Transverse colon (tissue), 4 donors: ENCODE measurements at regions not wholly inside any gene's neighbourhood (a gene's known extent, or its start where the extent isn't known, plus 50 kb on each side); places are given as distances from the start of the nearest gene placed in this dataset.
"Not testable (repeated sequence)": the region's sequence is repeated elsewhere in the genome, so short reads cannot be mapped to it uniquely, and the experiment has no call there.

ENCODE experiments used
- DNase-seq: peaks from one replicate; pipeline ENCODE4 v3.0.0-alpha.2; 2019
- H3K27ac ChIP-seq, 4 donors: fragments of 200-600 bp; sonication (generic); 2 replicates each; pipeline ENCODE4 v1.5.1; 2016 to 2018; ENCODE audit warnings: inconsistent platforms in 4 of 4
- H3K27me3 ChIP-seq: fragments of 200-600 bp; sonication (generic); 2 replicates; pipeline ENCODE4 v1.5.1; 2017; ENCODE audit warnings: inconsistent platforms
- H3K36me3 ChIP-seq, 4 donors: fragments of 200-600 bp; sonication (generic); 2 replicates each; pipeline ENCODE4 v1.5.1; 2017 to 2019; ENCODE audit warnings: inconsistent platforms in 4 of 4
- H3K4me1 ChIP-seq, 4 donors: fragments of 200-600 bp; sonication (generic); 2 replicates each; pipeline ENCODE4 v1.5.1; 2017 to 2020; ENCODE audit warnings: inconsistent platforms in 4 of 4
- H3K4me3 ChIP-seq, 4 donors: fragments of 200-600 bp; sonication (generic); 1 replicate in 1 of 4; 2 replicates in 3 of 4; pipeline versions ENCODE4 v1.5.1 to v1.6.1; 2017 to 2019; ENCODE audit warnings: inconsistent platforms in 4 of 4
- H3K9me3 ChIP-seq, 2 donors: fragments of 200-600 bp; sonication (generic); 2 replicates each; pipeline ENCODE4 v1.5.1; 2017 to 2019; ENCODE audit warnings: inconsistent platforms in 2 of 2
- CTCF ChIP-seq, 5 experiments: fragments of 200-600 bp in 3 of 5; fragments of 450-650 bp in 2 of 5; sonication (generic) in 3 of 5; IDR thresholded peaks; 1 replicate in 2 of 5; 2 replicates in 3 of 5; pipeline ENCODE4 v1.5.1; 2016 to 2017; ENCODE audit warnings: antibody characterized with exemption in 5 of 5, inconsistent platforms in 3 of 5, mild to moderate bottlenecking in 2 of 5, moderate library complexity in 1 of 5
- EP300 ChIP-seq: sonication (generic); formaldehyde crosslinking; IDR thresholded peaks from one replicate; pipeline ENCODE4 v1.6.1; 2017; ENCODE audit warnings: antibody characterized with exemption, low read depth
- POLR2A ChIP-seq: fragments of 450-650 bp; IDR thresholded peaks from one replicate; pipeline ENCODE4 v1.6.1; 2016; ENCODE audit warnings: antibody characterized with exemption, mild to moderate bottlenecking, moderate library complexity
- POLR2AphosphoS5 ChIP-seq, 3 donors: sonication (generic); formaldehyde crosslinking; IDR thresholded peaks; one replicate each; pipeline ENCODE4 v1.6.1; 2016; ENCODE audit warnings: antibody characterized with exemption in 3 of 3
- WGBS, 2 donors: methylation state at CpG; one replicate each; pipeline ENCODE4 v1.1.5; 2018; ENCODE audit warnings: low coverage in 1 of 2; 5-methylcytosine and 5-hydroxymethylcytosine counted together
- in situ Hi-C, 4 donors: fragments of 200-750 bp; cut with MboI; loops; one replicate each; pipeline versions ENCODE4 v1.15.0 to v1.15.1; 2017; ENCODE audit warnings: low sequenced_read_pairs in 3 of 4, low pct_ligation_motif_present in 1 of 4, low pct_unique_long_range_greater_than_20kb in 1 of 4
- intact Hi-C: fragments of 100-400 bp; cut with DNase I; formaldehyde crosslinking; loops from one replicate; pipeline ENCODE4 v1.15.1; 2023; ENCODE audit warnings: low total_unique reads

- Histone ChIP-seq H3K4me1 (no peaks in the 10 kb centered on the region), H3K4me3 (no peak overlapping the region), H3K9me3 (no peaks in the 10 kb centered on the region), H3K36me3 (no peaks in the 10 kb centered on the region), H3K27ac (no peak overlapping the region), H3K27me3 (no peaks in the 10 kb centered on the region)
- 86 to 89% methylated on average over 4 of the region's 4 CpGs for WGBS, 2 donors
- DNase-seq: no peak
- in situ Hi-C loops (no loop called here), intact Hi-C loops (no loop called here)
- no peak for TF ChIP-seq CTCF (IDR thresholded peaks at IDR 0.05)
- TF ChIP-seq POLR2AphosphoS5 (IDR thresholded peaks at IDR 0.05): no peak
- no peak for TF ChIP-seq EP300
- no peak for TF ChIP-seq POLR2A
Measured at GRCh38 chr6:21791581-21791980, 198.0 kb downstream of the SOX4 start.

GRCh38 chr6:21792177-21792576 lies 198.6 kb downstream of the SOX4 start:
- intact Hi-C loops (no loop called here), in situ Hi-C loops (no loop called here)
- H3K27me3 ChIP-seq: no peaks in the 10 kb centered on the region
- H3K36me3 ChIP-seq: no peaks in the 10 kb centered on the region
- no peak for DNase-seq
- no peak overlapping the region for H3K4me3 ChIP-seq
- no peaks in the 10 kb centered on the region for H3K9me3 ChIP-seq
- no peak overlapping the region for H3K27ac ChIP-seq
- 82 to 85% methylated on average over 4 of the region's 4 CpGs for WGBS, 2 donors
- no peaks in the 10 kb centered on the region for H3K4me1 ChIP-seq
- TF ChIP-seq EP300: no peak
- TF ChIP-seq CTCF (IDR thresholded peaks at IDR 0.05): no peak
- no peak for TF ChIP-seq POLR2A
- TF ChIP-seq POLR2AphosphoS5 (IDR thresholded peaks at IDR 0.05): no peak

GRCh38 chr6:21796979-21797378 lies 203.4 kb downstream of the SOX4 start:
- H3K27me3 ChIP-seq, H3K4me3 ChIP-seq, H3K4me1 ChIP-seq, H3K36me3 ChIP-seq, DNase-seq, in situ Hi-C loops, H3K27ac ChIP-seq, H3K9me3 ChIP-seq, intact Hi-C loops: not testable (repeated sequence)
- no CpG with 5 or more reads among the region's 31 CpGs for WGBS, 2 donors

DNA sequence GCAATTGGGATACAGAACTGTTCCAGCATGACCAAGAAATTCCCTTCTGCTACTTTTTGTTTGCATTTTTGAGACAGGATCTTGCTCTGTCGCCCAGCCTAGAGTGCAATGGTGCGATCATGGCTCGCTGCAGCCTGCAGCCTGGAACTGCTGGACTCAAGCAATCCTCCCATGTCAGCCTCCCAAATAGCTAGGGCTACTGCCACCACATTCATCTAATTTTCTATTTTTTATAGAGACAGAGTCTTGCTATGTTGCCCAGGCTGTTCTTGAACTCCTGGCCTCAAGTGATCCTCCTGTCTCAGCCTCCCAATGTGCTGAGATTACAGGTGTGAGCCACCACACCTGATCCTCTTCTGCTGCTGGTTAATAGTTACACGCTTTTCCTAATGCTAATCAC lies 204.9 kb downstream of the SOX4 start:
- TF ChIP-seq POLR2AphosphoS5 (IDR thresholded peaks at IDR 0.05): no peak
- TF ChIP-seq EP300: no peak
- TF ChIP-seq POLR2A: no peak
- no peak for TF ChIP-seq CTCF (IDR thresholded peaks at IDR 0.05)
- intact Hi-C loops (no loop called here), in situ Hi-C loops (no loop called here)
- Histone ChIP-seq H3K4me1 (no peaks in the 10 kb centered on the region), H3K36me3 (no peaks in the 10 kb centered on the region), H3K27ac (no peak overlapping the region), H3K9me3 (no peaks in the 10 kb centered on the region), H3K4me3 (no peak overlapping the region), H3K27me3 (no peaks in the 10 kb centered on the region)
- DNase-seq: no peak
- WGBS, 2 donors: 86 to 97% methylated on average over 1 to 4 of the region's 4 CpGs

DNA sequence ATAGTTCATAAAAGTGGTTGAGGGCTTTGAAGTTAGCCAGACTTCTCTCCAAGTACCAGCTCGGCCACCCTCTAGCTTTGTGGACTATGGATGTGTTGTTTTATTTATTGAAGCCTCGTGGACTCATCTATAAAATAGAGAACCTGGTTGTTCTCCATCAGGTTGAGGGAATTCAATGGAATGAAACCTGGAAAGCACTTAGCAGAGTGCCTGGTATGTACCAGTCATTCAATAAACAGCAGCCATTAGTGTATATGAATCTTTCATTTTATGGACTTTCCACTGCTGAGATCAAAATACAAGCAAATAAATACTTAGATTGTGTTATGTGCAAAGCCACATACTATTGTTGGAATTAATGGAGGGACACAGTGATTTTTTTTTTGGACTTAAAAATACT lies 206.8 kb downstream of the SOX4 start:
- Histone ChIP-seq H3K9me3 (no peaks in the 10 kb centered on the region), H3K27ac (no peak overlapping the region), H3K4me3 (no peak overlapping the region), H3K36me3 (no peaks in the 10 kb centered on the region), H3K27me3 (no peaks in the 10 kb centered on the region), H3K4me1 (no peaks in the 10 kb centered on the region)
- intact Hi-C loops (loop anchor here (10.0 kb wide), 1 partner anchor 206 kb away; the partner anchor contains the start of gene SOX4), in situ Hi-C loops (no loop called here)
- DNase-seq: no peak
- 43 to 58% methylated on average over 2 of the region's 2 CpGs for WGBS, 2 donors
- no peak for TF ChIP-seq POLR2AphosphoS5 (IDR thresholded peaks at IDR 0.05)
